Neuronal stem cell (in vitro differentiated cells): ENCODE measurements at regions not wholly inside any gene's neighbourhood (a gene's known extent, or its start where the extent isn't known, plus 50 kb on each side); places are given as distances from the start of the nearest gene placed in this dataset.
A peak's percentile ranks its signal among the peaks of the same experiment; 100 is the strongest.

ENCODE experiments used
- DNase-seq: peaks from one replicate; pipeline ENCODE4 v3.0.0-alpha.2; 2013; ENCODE audit warnings: low spot score
- H2AFZ ChIP-seq: one replicate; pipeline ENCODE4 v1.6.1; 2013; ENCODE audit warnings: mild to moderate bottlenecking, low read length, inconsistent platforms
- H2AK5ac ChIP-seq: 2 replicates; pipeline ENCODE4 v1.6.1; 2013; ENCODE audit warnings: low read depth, mild to moderate bottlenecking, inconsistent platforms, low read length, moderate library complexity, mixed read lengths
- H2BK120ac ChIP-seq: 2 replicates; pipeline ENCODE4 v1.6.1; 2013; ENCODE audit warnings: low read depth, mild to moderate bottlenecking, inconsistent platforms, low read length, moderate library complexity, mixed read lengths
- H2BK12ac ChIP-seq: one replicate; pipeline ENCODE4 v1.6.1; 2013; ENCODE audit warnings: low read length, inconsistent platforms
- H2BK15ac ChIP-seq: 2 replicates; pipeline ENCODE4 v1.6.1; 2013; ENCODE audit warnings: mild to moderate bottlenecking, low read length, inconsistent platforms, mixed read lengths
- H2BK5ac ChIP-seq: one replicate; pipeline ENCODE4 v1.6.1; 2013; ENCODE audit warnings: inconsistent platforms, mild to moderate bottlenecking, low read length, moderate library complexity
- H3K14ac ChIP-seq: one replicate; pipeline ENCODE4 v1.6.1; 2013; ENCODE audit warnings: low read length, inconsistent platforms
- H3K18ac ChIP-seq: 2 replicates; pipeline ENCODE4 v1.6.1; 2013; ENCODE audit warnings: low read length, inconsistent platforms
- H3K23ac ChIP-seq: 2 replicates; pipeline ENCODE4 v1.6.1; 2013; ENCODE audit warnings: low read depth, mild to moderate bottlenecking, mixed read lengths, low read length, inconsistent platforms; ENCODE audit not compliant: poor library complexity
- H3K27ac ChIP-seq: replicated peaks from 3 replicates; pipeline ENCODE4 v1.5.1; 2013; ENCODE audit warnings: low read length, inconsistent platforms
- H3K27me3 ChIP-seq, 3 experiments: 2 replicates each; pipeline ENCODE4 v1.6.1; 2013; ENCODE audit warnings: low read length in 3 of 3, mild to moderate bottlenecking in 2 of 3, inconsistent platforms in 1 of 3, low read depth in 1 of 3, mixed read lengths in 1 of 3, moderate library complexity in 1 of 3; ENCODE audit not compliant: control insufficient read depth in 3 of 3, insufficient read depth in 3 of 3
- H3K36me3 ChIP-seq, 2 donors: replicated peaks in 1 of 2; 2 replicates each; pipeline ENCODE4 v1.6.1; 2013; ENCODE audit warnings: low read length in 2 of 2; ENCODE audit not compliant: control insufficient read depth in 2 of 2, insufficient read depth in 2 of 2
- H3K4ac ChIP-seq: 2 replicates; pipeline ENCODE4 v1.6.1; 2013; ENCODE audit warnings: inconsistent platforms, mild to moderate bottlenecking, low read length, moderate library complexity
- H3K4me1 ChIP-seq, 2 donors: 1 replicate in 1 of 2; 2 replicates in 1 of 2; pipeline ENCODE4 v1.6.1; 2013; ENCODE audit warnings: low read length in 2 of 2, low read depth in 1 of 2; ENCODE audit not compliant: control insufficient read depth in 2 of 2, insufficient read depth in 1 of 2
- H3K4me2 ChIP-seq: one replicate; pipeline ENCODE4 v1.6.1; 2013; ENCODE audit warnings: mild to moderate bottlenecking, low read length, inconsistent platforms; ENCODE audit not compliant: insufficient read depth, poor library complexity, severe bottlenecking
- H3K4me3 ChIP-seq, 2 donors: 2 replicates each; pipeline ENCODE4 v1.5.1; 2013; ENCODE audit warnings: low read length in 2 of 2, mild to moderate bottlenecking in 2 of 2, inconsistent platforms in 1 of 2, moderate library complexity in 1 of 2
- H3K79me1 ChIP-seq: one replicate; pipeline ENCODE4 v1.6.1; 2013; ENCODE audit warnings: low read depth, mild to moderate bottlenecking, inconsistent platforms, low read length, moderate library complexity
- H3K9ac ChIP-seq: one replicate; pipeline ENCODE4 v1.6.1; 2013; ENCODE audit warnings: mild to moderate bottlenecking, low read depth, low read length, inconsistent platforms; ENCODE audit not compliant: poor library complexity
- H3K9me3 ChIP-seq, 2 donors: replicated peaks in 1 of 2; 2 replicates each; pipeline versions ENCODE3 to v1.6.1; 2013; ENCODE audit warnings: low read length in 2 of 2, mild to moderate bottlenecking in 2 of 2, inconsistent platforms in 1 of 2, low read depth in 1 of 2, mixed read lengths in 1 of 2, moderate library complexity in 1 of 2; ENCODE audit not compliant: control insufficient read depth in 2 of 2, insufficient read depth in 1 of 2
- H4K8ac ChIP-seq: one replicate; pipeline ENCODE4 v1.6.1; 2013; ENCODE audit warnings: low read depth, mild to moderate bottlenecking, inconsistent platforms, low read length, moderate library complexity
- H4K91ac ChIP-seq: one replicate; pipeline ENCODE4 v1.6.1; 2013; ENCODE audit warnings: low read length, low read depth, mild to moderate bottlenecking, inconsistent platforms; ENCODE audit not compliant: poor library complexity
- WGBS, 2 donors: extraction: QIAGEN DNeasy Blood & Tissue Kit; methylation state at CpG; one replicate each; pipeline ENCODE4 v1.1.7; 2013; ENCODE audit warnings: missing lambda C conversion rate in 2 of 2, mixed read lengths in 1 of 2; ENCODE audit not compliant: insufficient read length in 2 of 2, insufficient replicate concordance in 1 of 2; ENCODE audit errors: extremely low coverage in 2 of 2; 5-methylcytosine and 5-hydroxymethylcytosine counted together

- peaks cover 0 to 9% of the 10 kb centered on the region in 2 donors for H3K4me1 ChIP-seq
- H3K9ac ChIP-seq, result no peak overlapping the region
- H3K23ac ChIP-seq, result peak overlapping the region; percentile 78
- H3K14ac ChIP-seq, result no peak overlapping the region
- no CpG with 5 or more reads among the region's 15 CpGs for WGBS, 2 donors
- peak overlapping the region; percentile 58 for H3K18ac ChIP-seq
- H3K27ac ChIP-seq, result no peak overlapping the region
- H3K4ac ChIP-seq, result no peak overlapping the region
- H4K8ac ChIP-seq, result peak overlapping the region; percentile 49
- H2AFZ ChIP-seq, result no peak overlapping the region
- peak overlapping the region; percentile 86 for H2AK5ac ChIP-seq
- H3K9me3 ChIP-seq, result peaks cover 0 to 2% of the 10 kb centered on the region in 2 donors
- peak overlapping the region; percentile 87 for H2BK12ac ChIP-seq
- no peak overlapping the region for H4K91ac ChIP-seq
- no peaks in the 10 kb centered on the region for H3K79me1 ChIP-seq
- no peak for DNase-seq
- H3K4me3 ChIP-seq, result no peak overlapping the region
- no peak overlapping the region for H2BK120ac ChIP-seq
- H3K27me3 ChIP-seq, result peaks cover 0 to 15% (median 2%) of the 10 kb centered on the region in 3 experiments
- H3K36me3 ChIP-seq, result no peaks in the 10 kb centered on the region
- H2BK15ac ChIP-seq, result peak overlapping the region; percentile 54
- no peak overlapping the region for H2BK5ac ChIP-seq
- no peak overlapping the region for H3K4me2 ChIP-seq
Observed at GRCh38 chr17:74107107-74107506, 96.4 kb upstream of the RPL38 start.

GRCh38 chr17:74108126-74108705 is 95.3 kb upstream of the RPL38 start:
- peak overlapping the region; percentile 82 for H2BK15ac ChIP-seq
- DNase-seq, result no peak
- no peak overlapping the region for H3K4ac ChIP-seq

GRCh38 chr17:74110467-74110866 is 93.0 kb upstream of the RPL38 start:
- H3K9ac ChIP-seq, result no peak overlapping the region
- DNase-seq, result peak; percentile 14
- no peak overlapping the region for H4K8ac ChIP-seq
- H4K91ac ChIP-seq, result no peak overlapping the region
- no peak overlapping the region for H3K4me3 ChIP-seq
- no peak overlapping the region for H2BK12ac ChIP-seq
- no peak overlapping the region for H2BK5ac ChIP-seq
- H3K4ac ChIP-seq, result no peak overlapping the region
- H3K36me3 ChIP-seq, result no peaks in the 10 kb centered on the region
- no peaks in the 10 kb centered on the region for H3K79me1 ChIP-seq
- no peak overlapping the region for H3K27ac ChIP-seq
- H3K4me2 ChIP-seq, result no peak overlapping the region
- peak overlapping the region; percentile 35 for H2AK5ac ChIP-seq
- no peak overlapping the region for H2AFZ ChIP-seq
- no peak overlapping the region for H3K14ac ChIP-seq
- H3K4me1 ChIP-seq, result peaks cover 0 to 9% of the 10 kb centered on the region in 2 donors
- WGBS, 2 donors, result no CpG with 5 or more reads among the region's 10 CpGs
- peak overlapping the region; percentile 61 for H3K18ac ChIP-seq
- H3K27me3 ChIP-seq, result peaks cover 0 to 8% (median 2%) of the 10 kb centered on the region in 3 experiments
- peaks cover 0 to 2% of the 10 kb centered on the region in 2 donors for H3K9me3 ChIP-seq
- no peak overlapping the region for H2BK15ac ChIP-seq
- H3K23ac ChIP-seq, result no peak overlapping the region
- H2BK120ac ChIP-seq, result no peak overlapping the region

More at GRCh38 chr17:74108126-74108705, 95.3 kb upstream of the RPL38 start:
- Histone ChIP-seq H3K18ac (peak overlapping the region; percentile 77), H2AK5ac (peak overlapping the region; percentile 88), H3K36me3 (no peaks in the 10 kb centered on the region), H3K23ac (no peak overlapping the region), H3K27me3 (peaks cover 0 to 6% (median 2%) of the 10 kb centered on the region in 3 experiments), H2AFZ (no peak overlapping the region), H2BK12ac (peak overlapping the region; percentile 32), H3K9ac (no peak overlapping the region), H2BK5ac (no peak overlapping the region), H3K14ac (no peak overlapping the region), H2BK120ac (no peak overlapping the region), H3K4me3 (no peak overlapping the region), H3K79me1 (no peaks in the 10 kb centered on the region), H3K27ac (no peak overlapping the region), H4K8ac (no peak overlapping the region), H3K4me1 (peaks cover 0 to 9% of the 10 kb centered on the region in 2 donors), H4K91ac (no peak overlapping the region), H3K4me2 (no peak overlapping the region), H3K9me3 (peaks cover 0 to 2% of the 10 kb centered on the region in 2 donors)
- no CpG with 5 or more reads among the region's 12 CpGs for WGBS, 2 donors

GRCh38 chr17:74113326-74113725 is 90.2 kb upstream of the RPL38 start:
- Histone ChIP-seq H3K27me3 (peaks cover 0 to 36% (median 2%) of the 10 kb centered on the region in 3 experiments), H3K4me3 (no peak overlapping the region), H3K27ac (no peak overlapping the region), H3K4ac (no peak overlapping the region), H3K9ac (no peak overlapping the region), H2BK12ac (no peak overlapping the region), H2BK120ac (no peak overlapping the region), H3K36me3 (no peaks in the 10 kb centered on the region), H3K18ac (peak overlapping the region; percentile 62), H3K4me1 (peaks cover 2 to 23% of the 10 kb centered on the region in 2 donors), H2AFZ (no peak overlapping the region), H3K23ac (no peak overlapping the region), H3K14ac (no peak overlapping the region), H2AK5ac (no peak overlapping the region), H3K4me2 (no peak overlapping the region), H4K8ac (no peak overlapping the region), H4K91ac (no peak overlapping the region), H2BK15ac (no peak overlapping the region), H3K9me3 (no peaks in the 10 kb centered on the region), H2BK5ac (no peak overlapping the region), H3K79me1 (no peaks in the 10 kb centered on the region)
- WGBS, 2 donors, result no CpG with 5 or more reads among the region's 41 CpGs
- DNase-seq, result no peak
